ENCODE measurements at regions not wholly inside any gene's neighbourhood (a gene's known extent, or its start where the extent isn't known, plus 50 kb on each side); places are given as distances from the start of the nearest gene placed in this dataset.

- TF ChIP-seq CTCF (conservative IDR thresholded peaks at IDR 0.05; ENCODE audit: low read length), result no peak
- TF ChIP-seq EZH2phosphoT487 (IDR thresholded peaks at IDR 0.05; ENCODE audit: borderline replicate concordance), result no peak
Measured at GRCh38 chr10:108069096-108069495, 904.6 kb upstream of the SORCS1 start.

Measured in Loucy (cell line).